Stimulated activated naive B cell treated with anti-CD40 and anti-IgM and Interleukin-4, amounts not matched to agents 10 μg/mL and 1 μg/mL and 100 μg/mL, for 72 hours (primary cell): ENCODE measurements at regions not wholly inside any gene's neighbourhood (a gene's known extent, or its start where the extent isn't known, plus 50 kb on each side); places are given as distances from the start of the nearest gene placed in this dataset.

Source experiments
- ATAC-seq, 2 donors: fragments of 150-1000 bp; cut with Tn5 transposase; replicated peaks; 2 replicates each; pipeline ENCODE4 v1.10.0; 2021; ENCODE audit warnings: moderate library complexity in 1 of 2
- DNase-seq: peaks from one replicate; pipeline ENCODE4 v3.0.0; 2021
- H3K27ac Mint-ChIP-seq: one replicate; pipeline ENCODE4 v1.8.0; 2022; ENCODE audit warnings: mild to moderate bottlenecking, mixed read lengths
- H3K27me3 Mint-ChIP-seq, 2 donors: one replicate each; pipeline ENCODE4 v1.8.0; 2022; ENCODE audit warnings: mixed read lengths in 2 of 2
- H3K36me3 Mint-ChIP-seq, 2 donors: one replicate each; pipeline ENCODE4 v1.8.0; 2022; ENCODE audit warnings: mixed read lengths in 2 of 2, mild to moderate bottlenecking in 1 of 2
- H3K4me1 Mint-ChIP-seq, 2 donors: one replicate each; pipeline ENCODE4 v1.8.0; 2022; ENCODE audit warnings: mixed read lengths in 2 of 2, mild to moderate bottlenecking in 1 of 2
- H3K4me3 Mint-ChIP-seq, 2 donors: one replicate each; pipeline ENCODE4 v1.8.0; 2022; ENCODE audit warnings: mild to moderate bottlenecking in 2 of 2, mixed read lengths in 2 of 2, moderate library complexity in 1 of 2
- H3K9me3 Mint-ChIP-seq, 2 donors: one replicate each; pipeline ENCODE4 v1.8.0; 2022; ENCODE audit warnings: mixed read lengths in 2 of 2, mild to moderate bottlenecking in 1 of 2

GRCh38 chr4:27184508-27185155 lies 324.0 kb downstream of the STIM2 start:
- Mint-ChIP-seq H3K27me3 (peaks cover 0 to 3% of the 10 kb centered on the region in 2 donors), H3K4me1 (no peaks in the 10 kb centered on the region), H3K9me3 (no peaks in the 10 kb centered on the region), H3K27ac (no peak overlapping the region), H3K36me3 (no peaks in the 10 kb centered on the region), H3K4me3 (no peak overlapping the region)
- no peak for ATAC-seq
- no peak for DNase-seq

DNA sequence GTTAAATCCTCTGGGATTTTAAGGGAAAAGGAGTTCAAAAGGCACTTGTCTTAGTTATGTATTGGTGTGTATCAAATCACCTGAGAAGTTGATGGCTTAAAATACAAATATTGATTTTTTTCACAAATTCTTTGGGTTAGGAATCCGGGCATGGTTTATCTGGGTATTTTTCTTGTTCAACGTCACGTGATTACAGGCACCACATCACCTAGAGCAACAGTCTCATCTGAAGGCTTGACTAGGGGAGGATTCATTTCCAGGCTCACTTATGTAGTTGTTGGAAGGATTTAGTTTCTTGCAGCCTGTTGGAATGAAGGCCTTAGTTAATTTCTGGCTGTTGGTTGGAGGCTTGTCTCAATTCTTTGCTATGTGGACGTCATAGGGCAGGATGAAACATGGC lies 326.1 kb downstream of the STIM2 start:
- ATAC-seq (no peak), DNase-seq (no peak)
- Mint-ChIP-seq H3K9me3 (no peaks in the 10 kb centered on the region), H3K27me3 (peaks cover 0 to 3% of the 10 kb centered on the region in 2 donors), H3K27ac (no peak overlapping the region), H3K4me3 (no peak overlapping the region), H3K4me1 (no peaks in the 10 kb centered on the region), H3K36me3 (no peaks in the 10 kb centered on the region)

DNA sequence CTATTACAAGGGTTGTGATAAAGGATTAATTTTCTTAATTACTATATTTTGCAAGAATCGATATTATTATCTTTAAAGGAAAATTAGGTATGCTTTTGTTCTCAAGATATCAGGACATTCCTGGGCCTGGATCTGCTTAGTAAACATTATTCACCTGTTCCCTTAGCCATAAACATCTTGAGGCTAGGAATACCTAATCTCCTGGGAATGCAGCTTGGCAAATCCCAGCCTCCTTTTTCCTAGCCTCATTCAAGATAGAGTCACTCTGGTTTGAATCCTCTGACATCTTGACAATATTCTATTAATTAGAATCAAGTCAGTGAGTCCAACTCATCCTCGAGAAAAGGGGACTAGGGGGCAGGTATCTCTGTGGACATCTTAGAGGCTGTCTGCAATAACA lies 327.1 kb downstream of the STIM2 start:
- Mint-ChIP-seq H3K36me3 (no peaks in the 10 kb centered on the region), H3K27ac (no peak overlapping the region), H3K4me3 (no peak overlapping the region), H3K27me3 (peaks cover 3 to 6% of the 10 kb centered on the region in 2 donors), H3K9me3 (no peaks in the 10 kb centered on the region), H3K4me1 (no peaks in the 10 kb centered on the region)
- ATAC-seq (no peak), DNase-seq (no peak)

DNA sequence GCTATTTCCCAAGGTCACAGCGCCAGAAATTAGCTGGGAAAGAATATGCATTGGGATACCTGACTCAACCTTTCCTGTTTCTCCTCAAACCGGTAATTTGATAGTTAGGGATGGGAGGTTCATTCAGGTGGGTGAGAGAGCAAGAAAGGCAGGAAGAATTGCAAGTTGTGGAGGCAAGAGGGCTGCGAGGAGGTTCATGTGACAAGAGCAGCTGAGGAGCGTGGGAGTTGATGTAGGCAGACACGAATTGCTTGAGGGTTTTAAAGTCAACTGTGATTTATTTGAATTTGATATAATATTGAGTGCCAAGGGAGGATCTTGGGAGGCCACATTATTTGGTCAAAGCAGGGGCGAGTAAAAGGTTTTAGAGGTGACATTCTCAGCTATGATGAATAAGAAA lies 329.0 kb downstream of the STIM2 start:
- peaks cover 3 to 12% of the 10 kb centered on the region in 2 donors for H3K27me3 Mint-ChIP-seq
- DNase-seq (no peak), ATAC-seq (no peak)
- H3K27ac Mint-ChIP-seq, result no peak overlapping the region
- H3K4me1 Mint-ChIP-seq, result no peaks in the 10 kb centered on the region
- no peak overlapping the region for H3K4me3 Mint-ChIP-seq
- H3K9me3 Mint-ChIP-seq, result no peaks in the 10 kb centered on the region
- H3K36me3 Mint-ChIP-seq, result no peaks in the 10 kb centered on the region

DNA sequence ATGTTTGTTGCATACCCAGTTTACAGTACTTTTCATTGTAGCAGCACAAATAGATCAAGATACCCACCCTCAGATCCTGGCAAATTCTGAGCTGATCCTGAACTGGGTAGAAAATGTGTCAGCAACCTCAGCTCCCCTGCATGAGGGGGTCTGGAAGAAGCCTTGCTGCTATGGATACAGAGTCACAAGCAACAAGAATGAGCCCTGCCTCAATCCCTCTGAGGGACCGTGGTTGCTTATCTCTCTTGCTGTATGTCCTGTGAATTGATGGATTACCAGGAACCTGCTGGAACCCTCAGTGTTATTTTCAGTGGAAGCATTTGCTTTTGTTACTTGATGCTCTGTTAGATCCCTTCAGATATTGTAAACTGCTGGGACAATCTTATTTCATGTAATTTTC lies 331.0 kb downstream of the STIM2 start:
- no peak overlapping the region for H3K27ac Mint-ChIP-seq
- ATAC-seq, result no peak
- H3K27me3 Mint-ChIP-seq, result peaks cover 3 to 12% of the 10 kb centered on the region in 2 donors
- H3K36me3 Mint-ChIP-seq, result no peaks in the 10 kb centered on the region
- no peaks in the 10 kb centered on the region for H3K9me3 Mint-ChIP-seq
- H3K4me1 Mint-ChIP-seq, result no peaks in the 10 kb centered on the region
- DNase-seq, result no peak
- no peak overlapping the region for H3K4me3 Mint-ChIP-seq

- Mint-ChIP-seq H3K4me1 (no peaks in the 10 kb centered on the region), H3K4me3 (no peak overlapping the region), H3K36me3 (no peaks in the 10 kb centered on the region), H3K27me3 (peaks cover 0 to 12% of the 10 kb centered on the region in 2 donors), H3K9me3 (no peaks in the 10 kb centered on the region), H3K27ac (no peak overlapping the region)
- DNase-seq (no peak), ATAC-seq (no peak)
These were observed 334.0 kb downstream of the STIM2 start for GRCh38 chr4:27194599-27195176.

DNA sequence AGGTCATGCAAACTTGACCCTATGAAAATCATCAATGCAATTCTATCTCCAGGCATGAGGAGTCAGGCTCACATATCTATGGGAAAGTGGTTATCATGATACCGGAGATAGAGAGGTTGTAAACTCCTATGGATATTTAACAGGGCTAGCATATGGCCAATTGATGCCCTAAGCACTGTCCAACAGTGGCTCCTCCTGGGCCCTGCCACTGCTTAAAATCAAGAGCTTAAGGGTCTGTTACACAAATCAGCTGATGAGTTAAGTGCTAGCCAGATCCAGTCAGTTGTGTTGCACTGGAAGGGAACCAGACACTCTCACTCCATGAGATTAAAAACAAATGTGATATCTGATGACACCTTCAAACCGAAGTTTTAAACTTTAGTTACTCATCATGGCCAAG lies 337.6 kb downstream of the STIM2 start:
- Mint-ChIP-seq H3K36me3 (no peaks in the 10 kb centered on the region), H3K27me3 (peaks cover 0 to under 1% of the 10 kb centered on the region in 2 donors), H3K4me3 (no peak overlapping the region), H3K27ac (no peak overlapping the region), H3K4me1 (no peaks in the 10 kb centered on the region), H3K9me3 (no peaks in the 10 kb centered on the region)
- DNase-seq (no peak), ATAC-seq (no peak)

GRCh38 chr4:27198971-27199370 lies 338.3 kb downstream of the STIM2 start:
- H3K4me3 Mint-ChIP-seq, result no peak overlapping the region
- no peaks in the 10 kb centered on the region for H3K9me3 Mint-ChIP-seq
- no peak for ATAC-seq
- DNase-seq, result no peak
- H3K4me1 Mint-ChIP-seq, result no peaks in the 10 kb centered on the region
- H3K36me3 Mint-ChIP-seq, result no peaks in the 10 kb centered on the region
- H3K27ac Mint-ChIP-seq, result no peak overlapping the region
- no peaks in the 10 kb centered on the region for H3K27me3 Mint-ChIP-seq

GRCh38 chr4:27206009-27206408 lies 345.4 kb downstream of the STIM2 start:
- Mint-ChIP-seq H3K4me1 (no peaks in the 10 kb centered on the region), H3K9me3 (no peaks in the 10 kb centered on the region)
- no peak for DNase-seq

DNA sequence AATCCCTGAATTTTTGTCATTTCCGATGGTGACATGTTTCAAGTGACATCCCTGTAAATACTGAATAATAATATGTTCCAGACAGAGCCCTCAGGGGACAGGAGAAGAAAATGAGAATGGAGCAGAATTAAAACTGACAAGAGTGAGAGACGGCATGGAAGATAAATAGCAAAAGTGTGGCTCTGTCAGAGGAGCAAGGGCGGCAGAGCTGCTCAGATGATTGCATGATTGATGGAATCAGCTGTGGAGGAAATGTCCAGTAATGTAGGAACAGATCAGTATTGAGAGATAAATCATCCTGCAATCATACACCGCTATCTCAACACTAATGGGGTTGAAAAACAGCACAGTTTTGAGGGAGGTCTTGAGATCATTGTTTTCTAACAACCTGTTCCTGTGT lies 350.3 kb downstream of the STIM2 start:
- Mint-ChIP-seq H3K4me3 (no peak overlapping the region), H3K4me1 (no peaks in the 10 kb centered on the region), H3K27me3 (no peaks in the 10 kb centered on the region), H3K36me3 (no peaks in the 10 kb centered on the region), H3K27ac (no peak overlapping the region), H3K9me3 (no peaks in the 10 kb centered on the region)
- ATAC-seq (no peak), DNase-seq (no peak)

More at GRCh38 chr4:27206009-27206408, 345.4 kb downstream of the STIM2 start:
- H3K4me3 Mint-ChIP-seq, result no peak overlapping the region
- no peak overlapping the region for H3K27ac Mint-ChIP-seq
- H3K27me3 Mint-ChIP-seq, result no peaks in the 10 kb centered on the region
- no peaks in the 10 kb centered on the region for H3K36me3 Mint-ChIP-seq
- no peak for ATAC-seq

- no peak for DNase-seq
- Mint-ChIP-seq H3K4me1 (no peaks in the 10 kb centered on the region), H3K9me3 (no peaks in the 10 kb centered on the region), H3K27me3 (no peaks in the 10 kb centered on the region), H3K4me3 (no peak overlapping the region), H3K36me3 (no peaks in the 10 kb centered on the region), H3K27ac (no peak overlapping the region)
- no peak for ATAC-seq
These were observed 353.4 kb downstream of the STIM2 start for GRCh38 chr4:27214010-27214409.

GRCh38 chr4:27215220-27215826 lies 354.7 kb downstream of the STIM2 start:
- DNase-seq (no peak), ATAC-seq (no peak)
- H3K36me3 Mint-ChIP-seq, result no peaks in the 10 kb centered on the region
- H3K9me3 Mint-ChIP-seq, result no peaks in the 10 kb centered on the region
- H3K27ac Mint-ChIP-seq, result no peak overlapping the region
- no peaks in the 10 kb centered on the region for H3K4me1 Mint-ChIP-seq
- no peaks in the 10 kb centered on the region for H3K27me3 Mint-ChIP-seq
- no peak overlapping the region for H3K4me3 Mint-ChIP-seq

- H3K27me3 Mint-ChIP-seq, result no peaks in the 10 kb centered on the region
- peak; percentile 2 to 31 for ATAC-seq
- H3K36me3 Mint-ChIP-seq, result no peaks in the 10 kb centered on the region
- H3K9me3 Mint-ChIP-seq, result peaks cover 0 to 1% of the 10 kb centered on the region in 2 donors
- no peaks in the 10 kb centered on the region for H3K4me1 Mint-ChIP-seq
- DNase-seq, result no peak
- H3K4me3 Mint-ChIP-seq, result no peak overlapping the region
- no peak overlapping the region for H3K27ac Mint-ChIP-seq
These were observed 356.7 kb downstream of the STIM2 start for GRCh38 chr4:27217261-27217769.

GRCh38 chr4:27218013-27218412 lies 357.4 kb downstream of the STIM2 start:
- no peaks in the 10 kb centered on the region for H3K4me1 Mint-ChIP-seq
- DNase-seq, result no peak

DNA sequence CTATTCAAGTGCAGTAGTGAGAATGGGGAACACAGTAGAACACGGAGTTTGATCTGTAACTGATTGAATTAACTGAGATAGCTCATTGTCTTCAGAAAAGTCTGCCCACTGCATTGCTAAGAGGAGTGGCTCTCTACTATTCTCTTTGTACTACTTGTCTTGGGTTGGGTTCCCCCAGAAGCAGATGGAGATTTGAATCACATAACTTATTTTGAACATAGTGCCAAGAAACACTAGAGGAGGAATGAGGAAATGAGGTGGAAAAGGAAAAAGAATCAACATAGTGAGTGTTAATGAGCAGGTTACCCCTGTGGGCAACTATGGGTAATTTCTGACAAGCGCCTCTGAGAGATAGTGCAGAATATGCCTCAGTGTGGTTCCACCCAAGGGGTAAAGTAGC lies 362.7 kb downstream of the STIM2 start:
- peaks cover 0 to 1% of the 10 kb centered on the region in 2 donors for H3K9me3 Mint-ChIP-seq
- no peaks in the 10 kb centered on the region for H3K4me1 Mint-ChIP-seq
- ATAC-seq (no peak), DNase-seq (no peak)
- H3K27ac Mint-ChIP-seq, result no peak overlapping the region
- no peak overlapping the region for H3K4me3 Mint-ChIP-seq
- no peaks in the 10 kb centered on the region for H3K36me3 Mint-ChIP-seq
- peaks cover 0 to 11% of the 10 kb centered on the region in 2 donors for H3K27me3 Mint-ChIP-seq

More at GRCh38 chr4:27218013-27218412, 357.4 kb downstream of the STIM2 start:
- no peak for ATAC-seq
- Mint-ChIP-seq H3K27ac (no peak overlapping the region), H3K36me3 (no peaks in the 10 kb centered on the region), H3K27me3 (no peaks in the 10 kb centered on the region), H3K4me3 (no peak overlapping the region), H3K9me3 (peaks cover 0 to 1% of the 10 kb centered on the region in 2 donors)
